D341Med (cell line): ENCODE measurements at regions not wholly inside any gene's neighbourhood (a gene's known extent, or its start where the extent isn't known, plus 50 kb on each side); places are given as distances from the start of the nearest gene placed in this dataset.
"Not testable (repeated sequence)": the region's sequence is repeated elsewhere in the genome, so short reads cannot be mapped to it uniquely, and the experiment has no call there.

ENCODE experiments used
- DNase-seq: peaks from one replicate; pipeline ENCODE4 v3.0.0; 2012; ENCODE audit warnings: low spot score

- not testable (repeated sequence) for DNase-seq
Observed at GRCh38 chr5:96171973-96172372, 210.3 kb upstream of the ELL2 start.

DNA sequence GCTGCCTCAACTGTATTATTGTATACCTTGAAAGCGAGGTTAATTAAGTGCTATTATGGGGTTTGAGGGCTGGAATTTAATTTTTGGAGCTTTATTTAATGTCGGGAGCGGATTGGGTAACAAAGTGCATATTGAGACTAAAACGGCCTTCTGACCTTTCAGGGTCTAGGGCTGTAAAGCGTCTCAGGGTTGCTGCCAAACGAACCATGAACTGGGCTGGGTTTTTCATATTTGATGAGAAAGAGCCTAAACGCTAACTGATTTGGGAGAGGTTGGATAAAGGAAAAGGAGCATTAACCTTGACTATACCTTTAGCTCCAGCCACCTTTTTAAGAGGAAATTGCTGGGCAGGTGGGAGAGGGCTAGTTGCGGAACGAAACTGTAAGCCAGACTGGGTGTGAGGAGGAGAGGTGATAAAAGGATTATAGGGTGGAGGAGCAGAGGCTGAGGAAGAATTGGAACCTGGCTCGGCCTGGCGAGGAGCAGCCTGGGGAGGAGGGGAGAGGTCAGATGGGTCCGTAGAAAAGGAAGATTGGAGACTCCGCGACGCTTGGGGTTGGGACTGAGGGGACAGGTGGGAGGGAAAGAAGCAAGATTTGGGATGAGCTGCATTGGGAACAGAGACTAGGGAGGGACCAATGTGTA, 209.0 kb upstream of the ELL2 start:
- DNase-seq = not testable (repeated sequence)

- DNase-seq = not testable (repeated sequence)
Observed at GRCh38 chr5:96168833-96169232, 207.2 kb upstream of the ELL2 start.

DNA sequence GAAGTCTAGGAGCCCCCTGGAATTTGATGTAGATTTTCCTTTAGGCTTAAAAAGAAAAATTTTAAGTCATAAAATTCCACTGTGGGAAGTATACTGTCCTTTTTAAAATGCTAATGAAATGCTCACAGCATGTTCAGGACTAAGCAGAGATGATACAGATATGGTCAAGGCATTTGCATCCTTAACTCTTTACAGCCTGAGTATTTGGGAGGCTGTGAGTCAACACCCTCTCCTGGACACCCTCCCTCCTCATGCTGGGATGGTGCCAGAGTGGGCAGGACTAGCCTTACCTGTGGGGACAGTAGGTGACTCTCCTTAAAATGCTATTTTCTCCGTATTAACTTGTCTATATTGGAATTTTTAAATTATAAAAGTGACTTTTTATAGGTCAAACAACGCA, 197.4 kb upstream of the ELL2 start:
- no peak for DNase-seq

GRCh38 chr5:96157841-96158291, 196.2 kb upstream of the ELL2 start:
- no peak for DNase-seq

DNA sequence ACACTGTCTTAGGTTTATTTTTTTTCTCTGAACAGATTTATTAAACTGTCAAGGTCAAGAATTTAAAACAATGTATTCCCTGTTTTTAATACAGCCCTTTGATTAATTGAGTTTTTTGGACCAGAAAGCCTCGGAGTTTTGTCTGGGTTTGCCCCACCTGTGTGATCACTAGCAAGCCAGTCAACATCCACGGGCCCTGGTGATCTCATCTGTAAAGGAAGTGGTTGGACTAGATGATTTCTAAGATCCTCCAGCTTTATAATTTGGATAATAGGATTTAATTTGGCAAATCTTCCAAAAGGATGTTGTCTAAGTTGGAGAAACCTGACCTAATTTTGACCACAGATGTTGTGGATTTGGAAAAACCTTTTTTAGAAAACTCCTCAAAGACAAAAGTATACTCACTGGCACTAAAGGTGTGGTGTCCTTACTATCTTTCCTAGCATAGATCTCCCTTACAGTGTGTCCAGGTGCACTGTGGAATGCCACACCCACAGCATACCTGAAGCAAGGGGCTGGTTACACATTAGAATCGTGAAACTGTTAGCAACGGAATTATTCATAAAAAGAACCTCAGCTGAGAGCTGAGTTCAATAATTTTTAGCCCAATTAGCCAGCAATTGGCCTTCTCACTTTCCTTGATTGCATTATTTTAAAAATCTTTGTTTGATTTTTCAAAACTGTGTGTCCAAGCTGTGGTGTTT, 195.6 kb upstream of the ELL2 start:
- no peak for DNase-seq

DNA sequence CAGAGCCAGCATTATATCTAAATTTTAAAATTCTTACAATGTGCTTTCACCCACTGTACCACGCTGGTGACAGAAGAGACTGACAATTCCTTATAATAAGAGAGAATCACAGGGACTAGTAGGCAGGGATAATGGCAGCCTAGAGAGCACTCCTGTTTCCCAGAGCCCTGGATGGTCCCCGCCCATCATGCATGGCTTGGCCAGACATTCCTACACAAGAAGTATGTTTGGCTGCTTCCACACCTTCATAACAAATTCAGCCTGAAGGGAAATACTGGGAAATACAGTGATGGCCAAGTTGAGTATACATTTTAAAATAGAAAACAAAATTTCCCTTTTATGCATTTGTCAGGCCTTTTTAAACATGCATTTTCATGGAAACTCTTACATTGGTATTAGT, 193.5 kb upstream of the ELL2 start:
- no peak for DNase-seq

DNA sequence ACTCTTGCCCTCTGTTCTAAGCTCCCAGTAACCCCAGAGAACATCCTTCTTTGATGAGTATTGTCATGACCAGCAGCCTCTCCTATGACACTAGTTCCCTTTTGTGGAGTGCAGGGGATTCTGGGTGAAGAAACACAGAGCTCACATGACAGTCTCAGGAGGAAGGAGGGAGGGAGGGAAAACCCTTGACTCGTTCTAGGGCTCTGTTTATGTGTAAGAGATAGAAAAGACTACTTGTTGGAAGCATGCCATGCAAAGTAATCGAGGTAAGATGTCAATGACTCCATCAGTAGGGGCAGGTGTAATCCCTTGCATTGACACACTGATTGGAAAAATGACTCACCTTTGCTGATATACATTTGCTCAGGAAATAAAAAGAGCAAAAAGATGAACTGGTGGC, 190.2 kb upstream of the ELL2 start:
- no peak for DNase-seq

GRCh38 chr5:96150007-96150406, 188.4 kb upstream of the ELL2 start:
- no peak for DNase-seq

DNA sequence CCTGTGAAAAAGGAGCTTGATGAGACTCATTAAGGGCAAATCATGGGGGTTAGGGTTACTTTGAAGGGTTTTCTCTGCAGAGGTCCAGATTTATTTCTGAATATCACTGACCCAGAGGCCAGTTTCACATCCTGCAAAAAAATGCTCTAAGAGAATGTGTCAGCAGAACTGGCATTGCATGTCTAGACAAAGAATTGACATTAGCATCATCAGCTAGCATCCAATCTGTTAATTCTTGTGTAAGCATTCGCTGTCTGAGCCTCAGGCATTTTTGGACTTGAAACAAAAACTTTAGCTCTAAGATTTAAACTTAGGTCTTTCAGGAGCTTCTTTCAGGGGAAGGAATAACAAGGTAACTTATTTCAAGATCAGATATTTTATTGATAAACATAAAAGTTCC, 187.9 kb upstream of the ELL2 start:
- no peak for DNase-seq

GRCh38 chr5:96149021-96149420, 187.4 kb upstream of the ELL2 start:
- no peak for DNase-seq

DNA sequence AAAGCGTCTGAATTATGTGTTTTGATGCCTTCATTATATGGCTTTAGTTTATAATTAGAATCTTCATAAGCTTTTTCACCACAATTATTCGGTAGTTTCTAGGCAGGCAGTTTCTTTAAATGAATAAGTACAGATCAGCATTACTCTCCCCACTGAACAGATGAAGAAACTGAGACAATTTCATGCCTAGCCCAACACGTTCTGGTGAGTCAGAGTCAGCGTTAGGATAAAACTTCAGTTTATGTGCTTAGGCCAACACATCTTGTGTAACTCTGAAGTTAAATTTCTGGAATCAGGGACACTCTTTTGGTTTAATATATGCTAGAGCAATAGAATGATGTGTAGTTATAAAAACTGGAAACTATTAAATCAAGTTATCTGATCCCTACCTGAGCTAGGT, 186.7 kb upstream of the ELL2 start:
- DNase-seq = no peak

GRCh38 chr5:96147866-96148265, 186.2 kb upstream of the ELL2 start:
- DNase-seq = no peak

GRCh38 chr5:96146675-96147074, 185.0 kb upstream of the ELL2 start:
- DNase-seq = no peak

GRCh38 chr5:96144289-96144688, 182.6 kb upstream of the ELL2 start:
- DNase-seq = no peak

GRCh38 chr5:96143450-96143849, 181.8 kb upstream of the ELL2 start:
- DNase-seq = no peak

GRCh38 chr5:96142786-96143434, 181.3 kb upstream of the ELL2 start:
- no peak for DNase-seq

GRCh38 chr5:96142184-96142781, 180.6 kb upstream of the ELL2 start:
- no peak for DNase-seq

DNA sequence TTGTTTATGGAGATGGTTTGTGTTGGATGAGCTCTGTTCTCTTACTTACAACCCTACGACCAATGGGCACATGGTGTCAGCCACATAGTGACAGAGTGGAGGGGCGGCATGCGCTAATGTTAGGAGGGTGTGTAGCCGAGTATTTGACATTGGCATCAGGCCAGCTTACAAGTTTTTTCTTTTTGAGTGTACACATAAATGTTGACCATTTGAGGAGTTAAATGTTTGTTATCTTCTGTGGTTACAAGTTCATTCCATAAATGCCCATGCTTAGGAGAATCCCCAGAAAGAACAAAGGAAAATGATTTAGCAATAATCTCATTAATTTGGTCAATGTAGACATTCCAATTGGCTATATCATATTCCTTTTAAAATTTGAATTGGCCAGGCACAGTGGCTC, 180.1 kb upstream of the ELL2 start:
- DNase-seq = no peak

DNA sequence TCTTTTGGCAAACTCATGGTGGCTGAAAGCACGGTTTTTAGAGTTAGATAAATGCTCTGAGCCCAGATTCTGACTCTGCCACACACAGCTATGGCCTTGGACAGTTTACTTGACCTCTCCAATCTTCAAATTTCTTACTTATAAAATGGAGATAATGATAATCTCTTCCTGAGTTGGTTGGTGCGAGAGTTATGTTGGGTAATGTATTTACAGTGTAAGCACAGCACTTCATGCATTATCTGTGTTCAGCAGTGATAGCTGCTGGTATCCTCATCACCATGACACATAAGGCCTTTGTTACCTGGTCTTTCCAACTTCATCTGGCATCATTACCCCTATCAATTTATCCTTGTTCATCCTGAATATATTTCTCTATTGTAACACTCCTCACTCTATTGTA, 178.8 kb upstream of the ELL2 start:
- no peak for DNase-seq

DNA sequence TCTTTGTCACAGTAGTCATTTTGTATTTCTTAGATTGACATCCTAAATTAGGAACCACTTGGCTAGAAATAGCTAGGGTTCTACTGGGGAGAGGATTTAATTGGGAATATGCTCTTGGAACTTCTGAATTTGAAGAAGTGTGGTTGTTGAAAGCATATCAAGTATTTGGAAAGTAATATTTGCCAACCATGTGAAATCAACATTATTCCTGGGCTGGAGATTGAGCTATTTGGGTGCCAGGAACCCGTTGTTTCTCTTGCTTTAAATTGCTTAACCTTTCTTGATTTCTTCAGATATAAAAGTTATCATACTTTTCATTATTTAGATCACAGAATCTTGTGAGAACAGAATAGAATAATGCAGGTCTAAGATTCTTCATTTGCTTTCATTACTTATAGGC, 178.4 kb upstream of the ELL2 start:
- no peak for DNase-seq

- DNase-seq = no peak
Observed at GRCh38 chr5:96134886-96135285, 173.2 kb upstream of the ELL2 start.
